HG02973 (cell line): ENCODE measurements at regions not wholly inside any gene's neighbourhood (a gene's known extent, or its start where the extent isn't known, plus 50 kb on each side); places are given as distances from the start of the nearest gene placed in this dataset.
A peak's percentile ranks its signal among the peaks of the same experiment; 100 is the strongest.
"Not testable (repeated sequence)": the region's sequence is repeated elsewhere in the genome, so short reads cannot be mapped to it uniquely, and the experiment has no call there.

Source experiments
- ATAC-seq: cut with Tn5 transposase; IDR thresholded peaks from one replicate; pipeline ENCODE4 v1.9.1; 2021; ENCODE audit warnings: moderate library complexity; ENCODE audit not compliant: unreplicated experiment

DNA sequence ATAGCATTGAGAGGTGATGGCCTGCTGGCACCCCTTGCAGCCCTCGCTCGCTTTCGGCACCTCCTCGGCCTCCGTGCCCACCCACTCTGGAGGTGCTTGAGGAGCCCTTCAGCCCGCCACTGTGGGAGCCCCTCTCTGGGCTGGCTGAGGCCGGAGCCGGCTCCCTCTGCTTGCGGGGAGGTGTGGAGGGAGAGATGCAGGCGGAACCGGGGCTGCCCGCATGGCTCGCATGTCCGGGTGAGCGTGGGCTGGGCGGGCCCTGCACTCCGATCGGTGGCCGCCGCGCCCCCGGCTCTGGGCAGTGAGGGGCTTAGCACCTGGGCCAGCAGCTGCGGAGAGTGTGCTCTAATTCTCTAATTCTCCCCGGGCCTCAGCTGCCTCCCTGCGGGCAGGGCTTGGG is 101.1 kb downstream of the KIF4B start:
- no peak for ATAC-seq

DNA sequence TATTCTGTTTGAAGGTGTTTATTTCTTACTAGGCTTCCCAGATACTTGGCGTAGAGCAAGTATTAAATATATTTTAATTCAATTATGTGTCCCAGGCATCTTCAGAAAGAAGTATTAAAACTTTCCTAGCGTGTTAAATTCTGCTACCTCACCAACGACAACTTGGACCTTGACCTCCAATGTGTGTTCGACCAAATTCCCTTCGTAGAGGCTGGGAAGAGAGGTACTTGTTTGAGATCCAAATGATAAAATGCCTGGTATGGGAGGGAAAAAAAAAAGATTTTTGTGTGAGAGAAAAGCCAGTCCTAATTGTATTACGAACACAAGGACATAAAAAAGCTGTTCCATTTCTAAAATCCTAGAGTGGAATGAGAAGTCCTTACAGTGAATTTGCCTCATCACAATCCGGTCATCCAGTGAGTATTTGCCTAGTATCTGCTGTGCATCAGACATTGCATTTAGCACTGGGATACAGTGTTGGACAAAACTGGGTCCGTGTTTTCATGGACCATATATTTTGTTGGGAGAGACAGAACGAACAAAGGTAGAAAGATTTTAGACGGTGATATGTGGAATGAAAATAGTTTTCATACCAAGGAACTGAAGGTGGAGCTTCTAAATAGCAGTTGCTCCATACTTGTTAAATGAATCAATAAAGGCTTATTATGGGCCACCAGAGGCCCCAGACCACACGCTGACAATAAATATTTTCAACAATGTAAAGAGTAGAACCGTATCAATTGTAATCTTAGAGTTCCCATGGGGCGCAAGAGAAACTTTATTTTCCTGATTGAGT is 103.1 kb downstream of the KIF4B start:
- no peak for ATAC-seq

DNA sequence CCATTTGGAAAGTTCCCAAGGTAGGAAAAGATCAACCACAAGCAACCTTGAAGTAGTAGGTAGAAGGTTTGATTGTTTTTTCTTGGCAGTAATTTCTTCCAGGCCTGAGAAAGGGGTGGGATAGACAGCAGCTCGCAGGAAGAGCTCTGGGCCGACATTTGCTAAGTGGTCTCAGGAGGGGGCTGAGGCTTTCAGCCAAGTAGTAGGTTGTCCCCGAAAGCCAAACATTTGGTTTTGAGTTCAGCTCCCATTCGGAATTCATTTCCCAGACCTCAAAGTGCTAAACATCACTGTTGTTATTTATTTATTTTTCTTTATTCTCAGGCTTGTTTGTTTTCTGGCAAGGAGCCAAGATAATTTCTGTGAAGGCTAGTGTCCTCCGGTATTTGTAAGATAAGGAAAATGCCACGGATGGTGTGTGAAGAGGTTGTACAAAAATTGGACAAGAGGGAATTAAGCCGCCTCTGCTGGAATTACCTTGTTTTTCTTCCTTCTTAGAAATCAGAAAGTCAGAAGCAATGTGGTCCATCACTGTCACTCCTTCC is 112.1 kb downstream of the KIF4B start:
- no peak for ATAC-seq

DNA sequence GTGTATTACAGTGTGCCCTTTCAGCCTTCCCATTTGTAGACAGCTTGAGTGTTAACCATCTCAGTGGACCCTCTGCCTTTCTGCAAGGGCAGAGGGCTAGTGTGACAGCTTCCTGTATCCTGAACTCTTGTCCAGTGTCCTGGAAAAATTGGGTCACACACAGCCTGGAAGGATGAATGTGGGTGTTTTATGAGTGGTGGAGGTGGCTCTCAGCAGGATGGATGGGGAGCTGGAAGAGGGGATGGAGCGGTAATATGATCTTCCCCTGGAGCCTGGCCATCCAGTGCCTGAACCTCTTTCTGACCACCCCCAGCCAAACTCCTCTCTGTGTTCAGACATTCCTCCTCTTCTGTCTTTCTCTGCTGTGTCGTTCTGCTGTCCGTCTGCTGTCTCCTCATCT is 113.0 kb downstream of the KIF4B start:
- no peak for ATAC-seq

DNA sequence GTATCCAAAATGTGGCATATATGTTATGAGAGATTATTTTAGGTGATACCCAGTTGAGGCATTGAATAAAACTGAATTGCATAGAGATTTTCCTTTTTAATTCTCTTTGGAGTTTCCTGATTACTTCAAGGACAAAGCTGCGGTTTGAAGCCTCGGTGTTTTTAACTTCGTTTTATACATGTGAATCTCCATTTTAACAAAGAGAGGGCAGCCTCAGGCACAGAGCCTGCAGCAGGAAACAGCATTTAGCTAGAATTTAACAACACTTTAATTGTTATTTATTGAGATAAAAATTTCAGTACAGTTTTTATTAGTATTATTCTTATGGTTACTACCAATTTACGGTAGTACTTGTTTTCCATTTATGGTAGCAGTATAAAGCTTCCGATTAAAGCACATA is 114.0 kb downstream of the KIF4B start:
- ATAC-seq, result no peak

DNA sequence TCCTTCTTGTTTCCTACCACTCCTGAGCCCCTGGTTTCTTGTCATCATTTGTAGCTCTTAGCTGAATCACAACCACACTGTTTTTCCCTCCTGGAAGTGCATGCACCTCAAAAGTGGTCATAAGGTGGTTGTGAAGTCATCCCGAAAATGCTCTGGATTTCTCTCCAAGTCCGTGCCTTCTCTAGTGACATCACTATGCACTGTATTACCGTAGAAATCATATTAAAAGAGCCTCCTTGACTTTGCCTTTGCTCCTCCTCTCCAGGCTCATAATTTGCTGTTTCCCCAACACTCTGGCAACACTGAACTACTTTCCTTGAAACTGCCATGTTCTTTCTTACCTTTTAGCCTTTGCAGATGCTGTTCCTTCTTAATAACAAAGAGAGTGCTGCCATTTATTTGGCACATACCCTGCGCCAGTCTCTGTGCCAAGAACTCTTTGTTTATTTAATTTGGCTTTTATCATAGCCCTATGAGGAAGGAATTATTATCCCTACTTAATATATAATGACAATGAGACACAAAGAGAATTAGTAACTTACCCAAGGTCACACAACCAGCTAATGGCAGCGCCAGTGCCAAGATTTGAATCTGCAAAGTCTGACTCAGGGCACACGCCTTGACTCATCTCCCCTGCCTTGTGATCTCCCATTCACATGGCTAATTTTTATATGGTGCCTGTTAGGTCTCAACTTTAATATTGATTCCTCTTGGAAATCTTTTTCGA is 115.4 kb downstream of the KIF4B start:
- ATAC-seq, result no peak

DNA sequence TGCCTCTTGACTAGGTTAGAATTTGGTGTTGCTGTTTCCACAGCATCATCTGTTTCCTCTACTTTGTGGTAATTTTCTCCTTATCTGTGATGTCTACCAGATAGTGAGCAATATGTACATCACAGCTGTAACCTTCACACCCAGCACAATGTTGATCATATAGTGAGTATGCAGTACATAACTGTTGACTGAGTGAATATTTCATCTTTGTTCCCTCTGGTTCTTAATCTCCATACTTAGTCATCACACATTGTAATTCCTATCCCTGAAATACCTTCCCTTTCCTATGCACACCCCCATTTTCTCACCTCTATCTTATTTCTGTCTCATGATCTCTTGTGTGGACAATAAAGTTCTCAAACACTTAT is 115.9 kb downstream of the KIF4B start:
- ATAC-seq, result no peak

DNA sequence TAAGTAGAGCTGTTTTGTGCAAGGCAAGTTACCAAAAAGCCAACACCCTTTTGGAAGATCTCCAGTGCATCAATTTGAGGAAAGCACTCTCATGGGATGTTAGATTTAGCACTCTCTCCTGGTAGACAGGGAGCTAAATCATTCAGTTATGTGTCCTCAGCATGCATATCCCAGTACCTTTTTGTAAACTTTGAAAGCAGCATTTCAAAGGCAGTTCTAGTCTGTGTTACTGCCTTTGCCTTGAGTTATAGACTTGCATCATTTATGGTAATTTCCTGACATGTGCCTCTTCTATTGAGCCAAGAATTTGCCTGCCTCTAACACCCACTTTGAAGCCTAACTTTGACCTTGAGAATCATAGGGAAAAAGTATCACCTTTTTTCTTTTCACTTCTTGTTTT is 120.6 kb downstream of the KIF4B start:
- no peak for ATAC-seq

DNA sequence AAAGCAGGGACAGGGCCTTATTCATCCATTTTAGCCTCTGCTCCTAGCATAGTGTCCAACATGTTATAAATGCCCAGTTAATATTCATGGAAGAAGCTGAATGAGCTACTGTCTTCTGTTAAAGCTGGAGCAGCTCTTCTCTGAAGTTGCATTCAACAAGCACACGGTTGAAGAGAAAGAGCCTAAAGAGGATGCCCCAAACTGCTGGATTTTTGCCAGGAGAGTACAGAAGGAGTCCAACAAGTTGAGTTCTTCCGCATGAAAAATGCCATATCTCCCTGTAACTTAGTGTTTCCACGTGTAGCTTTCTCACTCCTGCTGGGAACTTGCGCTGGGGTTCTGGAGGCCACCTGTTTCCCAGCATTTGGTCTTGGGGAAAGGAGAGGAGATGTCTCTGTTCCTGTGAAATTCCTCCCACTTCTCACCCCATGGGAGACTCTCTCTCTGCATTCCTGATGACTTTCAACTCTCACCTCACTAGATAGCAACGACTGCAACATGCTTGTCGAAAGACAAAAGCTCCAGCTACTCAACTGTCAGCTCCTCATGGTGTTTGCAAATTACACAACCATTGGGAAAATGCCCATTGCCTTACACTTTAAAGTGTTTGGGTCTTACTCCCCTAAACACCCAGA is 122.8 kb downstream of the KIF4B start:
- no peak for ATAC-seq

DNA sequence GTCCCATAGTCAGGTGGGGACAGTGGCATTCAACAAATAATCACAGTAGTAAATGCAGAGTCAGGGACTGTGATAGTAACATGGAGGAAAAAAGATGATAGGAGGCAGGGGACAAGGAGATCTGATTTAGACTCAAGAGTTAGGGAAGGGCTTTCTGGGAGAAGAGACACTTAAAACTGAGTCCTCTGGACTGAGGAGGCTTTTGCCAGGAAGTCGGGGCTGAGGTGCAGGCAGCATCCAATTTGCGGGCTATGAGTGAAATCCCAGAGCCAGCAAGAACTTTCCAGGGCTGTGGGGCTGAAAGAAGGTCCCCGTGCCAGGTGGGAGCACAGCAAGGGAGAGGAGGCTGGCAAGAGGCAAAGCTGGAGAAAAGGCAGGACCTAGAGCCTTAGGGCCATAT is 124.1 kb downstream of the KIF4B start:
- no peak for ATAC-seq

DNA sequence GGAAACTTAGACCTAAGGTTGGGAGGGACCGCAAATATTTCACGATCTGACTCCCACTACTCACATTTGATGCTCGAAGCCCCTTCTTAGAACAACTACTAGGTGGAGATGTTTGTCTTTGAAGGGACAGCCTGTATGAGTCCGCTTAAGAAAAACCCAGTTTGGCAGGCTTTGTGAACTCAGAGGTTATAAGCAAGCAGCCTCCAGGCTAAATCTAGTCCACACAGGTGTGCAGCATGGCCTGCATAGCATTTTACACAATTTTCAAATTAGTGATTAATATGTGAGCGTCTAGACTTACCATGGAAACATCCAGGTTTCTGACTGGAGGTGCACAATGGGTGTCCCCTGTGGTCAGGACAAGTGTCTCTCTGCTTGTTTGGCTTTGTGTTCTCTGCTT is 127.1 kb downstream of the KIF4B start:
- ATAC-seq, result no peak

DNA sequence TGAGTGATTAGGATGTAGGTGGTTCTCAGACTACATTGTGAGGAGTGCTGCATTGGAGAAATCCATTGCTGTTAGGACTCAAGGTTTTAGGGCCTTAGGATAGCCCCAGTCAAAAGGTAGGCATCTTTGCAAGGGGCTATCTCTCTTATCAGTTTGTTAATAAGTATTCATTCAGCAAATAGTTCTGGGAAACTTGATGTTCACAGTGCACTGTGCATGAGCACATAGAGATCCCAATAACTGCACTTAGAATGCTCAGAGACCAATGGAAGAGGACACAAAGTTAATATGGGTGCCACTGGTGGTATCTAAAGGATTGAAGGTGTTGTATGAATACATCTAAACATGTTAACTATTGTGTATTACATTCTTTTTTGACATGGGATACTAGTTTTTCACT is 131.4 kb downstream of the KIF4B start:
- ATAC-seq, result no peak

DNA sequence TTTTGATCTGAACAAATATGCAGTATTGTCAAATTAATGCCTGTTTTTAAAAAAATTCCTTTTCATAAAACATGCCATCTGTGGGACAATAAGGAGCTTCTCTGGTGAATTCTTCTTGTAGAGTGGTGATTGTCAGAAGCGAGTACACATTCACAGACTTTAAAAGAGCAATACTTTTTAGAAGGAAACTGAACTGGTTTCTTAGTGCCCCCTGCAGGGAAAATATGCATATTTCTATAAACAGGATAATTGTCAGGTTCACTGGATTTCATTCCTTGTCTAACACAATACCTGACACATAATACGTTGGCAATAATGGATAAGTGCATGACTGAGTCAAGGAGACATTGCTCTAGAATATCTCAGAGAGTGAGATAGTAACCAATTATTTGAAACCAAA is 133.7 kb downstream of the KIF4B start:
- ATAC-seq, result no peak

DNA sequence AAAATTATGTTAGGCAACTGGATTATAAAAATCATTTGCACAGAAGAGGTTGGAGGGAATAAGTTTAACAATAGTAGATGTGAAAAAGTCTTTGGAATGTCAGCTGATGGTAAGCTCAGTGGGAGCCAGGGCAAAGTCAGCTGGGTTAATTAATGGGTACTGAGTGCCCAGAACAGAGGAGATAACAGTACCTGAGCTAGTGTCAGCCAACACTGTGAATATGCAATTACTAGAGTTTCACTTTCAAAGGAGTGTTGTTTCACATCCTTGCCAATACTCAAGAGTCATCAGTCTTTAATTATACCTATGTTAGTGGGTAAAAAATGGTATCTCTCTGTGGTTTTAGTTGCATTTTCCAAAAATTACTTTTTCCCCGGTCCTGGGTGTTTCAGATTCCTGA is 135.1 kb downstream of the KIF4B start:
- peak; percentile 64 for ATAC-seq

DNA sequence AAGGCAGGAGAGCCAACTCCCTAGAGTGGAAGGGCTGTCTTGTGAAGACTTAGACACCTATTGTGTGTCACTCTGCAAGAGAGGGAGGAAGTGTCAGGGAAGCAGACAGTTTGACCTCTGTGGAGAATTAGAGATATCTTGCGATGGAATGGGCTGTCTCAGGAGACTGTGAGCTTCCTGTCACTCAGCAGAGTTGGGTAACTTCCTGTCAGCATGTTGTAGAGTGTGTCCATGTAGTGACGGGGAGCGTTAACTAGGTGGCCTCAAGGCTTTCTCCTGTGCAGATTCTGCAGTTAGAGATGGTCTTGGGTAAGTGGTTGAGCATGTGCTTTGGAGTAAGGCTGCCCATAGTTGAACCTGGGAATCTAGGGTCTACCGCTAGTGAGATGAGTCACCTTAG is 136.5 kb downstream of the KIF4B start:
- ATAC-seq, result no peak

DNA sequence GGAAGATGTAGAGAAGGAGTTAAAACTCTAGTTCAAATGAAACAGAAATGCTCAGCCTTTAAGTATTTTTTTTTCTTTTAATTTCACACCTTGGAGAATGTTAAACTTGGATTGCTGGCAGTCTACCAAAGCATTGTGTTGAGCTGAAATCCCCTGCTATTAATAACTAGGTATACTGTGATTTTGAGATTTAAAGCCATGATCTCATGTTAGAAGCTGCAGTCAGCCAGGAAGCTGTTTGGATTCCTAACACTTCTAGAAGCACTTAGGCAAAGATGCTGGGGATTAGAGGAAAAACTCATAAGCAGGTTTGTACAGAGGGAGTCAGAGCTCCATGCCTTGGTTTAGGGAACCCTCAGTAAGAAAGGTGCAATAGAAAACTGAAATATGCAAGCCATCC is 141.4 kb downstream of the KIF4B start:
- no peak for ATAC-seq

DNA sequence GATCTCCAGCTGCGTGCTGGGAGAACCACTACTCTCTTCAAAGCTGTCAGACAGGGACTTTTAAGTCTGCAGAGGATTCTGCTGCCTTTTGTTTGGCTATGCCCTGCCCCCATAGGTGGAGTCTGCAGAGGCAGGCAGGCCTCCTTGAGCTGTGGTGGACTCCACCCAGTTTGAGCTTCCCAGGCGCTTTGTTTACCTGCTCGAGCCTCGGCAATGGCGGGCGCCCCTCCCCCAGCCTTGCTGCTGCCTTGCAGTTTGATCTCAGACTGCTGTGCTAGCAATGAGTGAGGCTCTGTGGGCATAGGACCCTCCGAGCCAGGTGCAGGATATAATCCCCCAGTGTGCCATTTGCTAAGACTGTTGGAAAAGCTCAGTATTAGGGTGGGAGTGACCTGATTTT is 149.5 kb downstream of the KIF4B start:
- ATAC-seq, result not testable (repeated sequence)

DNA sequence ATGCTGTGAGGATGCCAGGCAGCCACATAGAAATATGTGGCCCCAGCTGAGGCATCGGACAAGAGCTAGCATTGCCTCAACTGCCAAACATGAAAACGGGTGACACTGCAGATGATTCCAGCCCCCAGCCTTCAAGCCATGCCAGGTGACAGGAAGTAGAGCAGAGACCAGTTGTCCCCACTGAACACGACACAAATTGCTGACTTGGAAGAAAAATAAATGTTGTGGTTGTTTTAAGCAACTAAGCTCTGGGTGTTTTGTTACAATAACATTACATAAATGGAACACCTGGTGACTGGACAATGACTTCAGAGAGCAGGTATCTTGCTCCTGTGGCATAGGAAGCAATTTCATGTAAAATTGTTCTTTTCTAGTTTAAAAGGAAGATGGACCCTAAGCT is 154.2 kb downstream of the KIF4B start:
- ATAC-seq, result no peak

DNA sequence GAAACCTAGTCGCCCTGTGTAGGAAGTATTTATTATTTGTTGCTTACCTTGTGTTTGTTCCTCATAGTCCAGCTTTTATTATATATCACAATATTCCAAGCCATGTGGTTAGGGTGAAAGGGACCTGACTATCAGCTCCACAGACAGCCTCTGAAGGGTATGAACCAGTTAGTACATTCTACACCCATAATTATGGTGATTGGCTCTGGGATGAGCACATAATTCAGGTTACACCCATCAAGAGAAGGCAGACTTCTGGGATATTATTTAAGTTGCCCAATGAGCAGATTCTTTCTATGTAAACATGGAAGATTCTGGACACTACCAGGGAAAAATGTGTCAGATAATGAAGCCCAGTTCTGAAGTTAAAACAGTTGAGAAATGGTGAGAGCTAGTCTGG is 168.0 kb downstream of the KIF4B start:
- no peak for ATAC-seq

DNA sequence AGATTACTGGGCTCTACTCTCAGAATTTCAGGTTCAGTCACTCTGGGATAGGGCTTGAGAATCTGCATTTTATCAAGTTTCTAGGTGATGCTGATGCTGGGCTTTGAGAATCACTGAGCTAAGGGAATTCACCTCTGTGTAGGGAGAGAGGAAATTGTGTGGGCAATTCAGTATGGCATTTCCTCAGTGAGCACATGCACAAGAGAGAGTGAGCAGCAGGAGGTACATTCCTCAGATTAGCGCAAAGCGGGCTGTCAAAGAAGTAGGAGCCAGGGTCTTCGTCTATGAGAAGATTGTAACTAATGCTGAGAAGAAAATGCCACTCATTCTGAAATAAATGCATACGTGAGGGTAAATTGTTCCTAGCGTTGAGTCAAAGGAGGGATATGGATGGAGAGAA is 175.9 kb downstream of the KIF4B start:
- no peak for ATAC-seq

DNA sequence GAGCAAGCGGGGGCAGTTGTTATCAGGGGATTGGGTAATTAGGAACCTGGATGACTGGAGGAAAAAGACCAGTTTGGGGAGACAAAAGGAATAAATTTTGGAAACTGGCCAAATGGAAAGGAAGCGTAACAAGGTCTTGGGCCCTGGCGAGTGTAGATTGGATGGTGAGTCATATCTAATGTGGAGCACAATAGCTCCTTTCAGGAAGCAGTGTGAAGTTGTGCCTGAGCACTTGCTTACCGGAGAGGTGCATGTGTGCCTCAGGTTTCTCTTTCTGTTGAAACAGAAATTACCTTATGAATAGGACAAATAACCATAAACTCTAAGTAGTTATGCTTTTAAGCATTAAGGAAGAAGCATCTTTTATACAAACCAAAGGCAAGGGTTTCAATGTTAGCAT is 176.4 kb downstream of the KIF4B start:
- no peak for ATAC-seq

DNA sequence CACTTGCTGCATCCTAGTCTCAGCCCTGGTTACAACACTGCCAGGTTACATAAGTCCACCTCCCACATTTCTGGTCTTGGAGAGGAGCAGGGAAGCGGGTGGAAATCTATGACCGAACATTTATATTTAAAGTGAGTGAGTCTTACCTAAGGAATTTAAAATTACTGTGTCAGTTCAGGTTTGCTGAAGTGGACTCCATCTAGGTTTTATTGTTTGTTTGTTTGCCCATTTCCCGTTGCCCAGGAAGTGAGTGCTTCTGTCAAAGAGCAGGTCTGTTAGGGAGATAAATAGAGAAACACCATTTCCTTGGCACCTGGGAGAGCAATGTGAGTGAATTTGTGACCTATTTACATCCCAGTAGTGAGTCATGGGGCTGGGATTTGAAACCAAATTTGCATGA is 179.5 kb downstream of the KIF4B start:
- ATAC-seq, result no peak
